Fibroblast of upper back skin (primary cell): ENCODE measurements at regions not wholly inside any gene's neighbourhood (a gene's known extent, or its start where the extent isn't known, plus 50 kb on each side); places are given as distances from the start of the nearest gene placed in this dataset.

ENCODE experiments used
- DNase-seq: peaks from one replicate; pipeline ENCODE4 v3.0.0-alpha.2; 2013

DNA sequence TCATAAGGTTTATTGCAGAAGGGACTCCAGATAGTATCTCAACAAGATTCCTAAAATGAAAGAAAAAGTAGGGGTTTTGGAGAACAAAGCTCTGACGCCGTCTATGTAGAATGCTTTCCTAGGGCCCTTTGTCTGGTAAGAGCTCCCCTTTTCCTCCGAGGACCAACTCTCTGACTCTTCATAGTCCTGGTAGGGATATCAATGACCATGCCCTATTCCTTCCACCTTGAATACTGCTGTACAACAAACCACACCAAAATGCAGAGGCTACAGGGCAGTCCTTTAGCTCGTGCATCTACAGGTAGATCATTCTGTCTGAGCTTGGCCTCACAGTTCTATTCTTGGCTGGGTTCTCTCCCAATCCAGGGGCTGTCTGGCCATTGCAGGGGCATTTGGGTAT lies 190.3 kb downstream of the WDR11 start:
- no peak for DNase-seq

DNA sequence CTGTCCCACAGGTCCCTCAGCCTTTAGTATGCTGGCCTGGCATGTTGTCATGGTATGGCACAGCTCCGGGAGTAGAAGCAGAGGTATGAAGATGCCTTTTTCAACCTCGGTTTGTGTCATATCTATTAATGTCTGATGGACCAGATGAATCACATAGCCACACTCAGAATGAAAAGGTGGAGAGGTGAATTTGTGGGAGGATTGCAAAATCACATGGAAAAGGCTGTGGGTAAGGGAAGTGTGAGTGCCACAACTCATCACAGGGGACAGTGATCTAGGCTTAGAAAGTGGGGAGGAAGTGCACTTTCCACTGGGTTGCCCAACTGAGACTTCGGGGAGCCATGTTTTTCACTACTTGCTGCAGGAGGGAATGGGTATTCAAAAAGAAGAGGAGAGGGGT lies 190.7 kb downstream of the WDR11 start:
- no peak for DNase-seq

DNA sequence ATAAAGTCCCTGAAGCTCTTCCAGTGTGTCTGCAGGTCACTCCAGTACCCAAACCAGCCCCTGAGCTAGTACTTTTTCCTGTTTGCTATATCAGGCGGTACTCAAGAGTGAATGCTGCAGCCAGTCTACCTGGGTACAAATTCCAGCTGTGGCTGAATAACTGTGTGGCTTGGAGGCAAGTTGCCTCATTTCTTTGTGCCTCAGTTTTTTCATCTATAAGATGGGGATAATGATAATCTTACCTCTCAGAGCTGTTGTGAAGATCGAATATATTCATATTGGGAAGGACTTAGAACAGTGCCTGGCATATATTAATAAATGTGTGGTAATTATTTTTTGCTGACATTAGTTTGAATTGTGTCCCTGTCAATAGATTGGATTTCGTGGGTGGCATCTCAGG lies 191.2 kb downstream of the WDR11 start:
- no peak for DNase-seq

DNA sequence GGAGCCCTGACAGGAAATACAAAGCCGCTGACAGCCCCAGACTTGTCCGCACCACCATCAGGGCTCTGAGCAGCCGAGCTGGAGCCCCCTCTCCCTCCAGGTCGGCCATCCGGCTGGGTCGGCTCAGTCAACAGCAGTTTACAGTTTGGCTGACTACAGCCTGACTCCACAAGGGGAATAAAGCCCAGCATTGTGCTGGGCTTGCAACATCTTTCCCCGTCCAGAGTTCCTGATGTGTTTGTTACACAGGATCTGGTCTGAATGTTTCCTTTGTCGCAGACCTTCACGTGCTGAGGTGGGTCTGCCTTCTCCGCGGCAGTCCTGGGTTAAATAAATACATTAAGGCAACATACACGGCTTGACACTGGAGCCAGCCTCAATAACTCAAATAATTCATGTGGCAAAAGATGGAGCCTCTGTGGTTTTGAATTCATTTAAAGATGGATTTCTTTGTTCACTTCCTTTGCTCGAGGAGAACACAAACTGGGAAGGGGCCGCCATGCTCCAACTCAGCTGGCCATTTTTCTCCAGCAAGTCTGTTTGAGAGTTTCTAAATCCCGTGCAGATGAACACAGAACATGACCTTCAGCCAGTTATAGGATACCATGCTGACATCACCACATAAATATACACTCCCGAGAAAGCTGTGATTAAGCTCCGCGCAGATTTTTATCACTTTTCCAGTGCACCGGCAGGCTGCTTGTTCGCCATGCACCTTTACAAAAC lies 192.1 kb downstream of the WDR11 start:
- DNase-seq = no peak

DNA sequence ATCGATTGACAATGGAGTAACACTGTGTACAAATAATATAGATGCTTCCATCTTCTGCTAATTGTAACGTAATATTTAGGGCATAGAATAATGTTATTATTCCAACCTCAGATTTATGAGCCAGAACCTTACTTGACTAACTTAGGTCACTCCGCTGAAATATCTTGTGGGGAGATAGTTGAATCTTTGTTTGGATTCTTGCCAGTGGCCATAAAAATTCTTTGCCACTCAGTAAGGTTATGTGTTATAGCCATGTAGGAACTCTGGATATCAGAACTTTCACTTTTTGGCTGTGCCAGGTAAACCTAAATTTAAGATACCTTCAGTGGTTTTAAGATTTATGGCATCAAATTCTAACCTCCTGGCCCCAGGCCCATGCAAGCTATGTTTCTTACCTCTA lies 197.6 kb downstream of the WDR11 start:
- DNase-seq = no peak

DNA sequence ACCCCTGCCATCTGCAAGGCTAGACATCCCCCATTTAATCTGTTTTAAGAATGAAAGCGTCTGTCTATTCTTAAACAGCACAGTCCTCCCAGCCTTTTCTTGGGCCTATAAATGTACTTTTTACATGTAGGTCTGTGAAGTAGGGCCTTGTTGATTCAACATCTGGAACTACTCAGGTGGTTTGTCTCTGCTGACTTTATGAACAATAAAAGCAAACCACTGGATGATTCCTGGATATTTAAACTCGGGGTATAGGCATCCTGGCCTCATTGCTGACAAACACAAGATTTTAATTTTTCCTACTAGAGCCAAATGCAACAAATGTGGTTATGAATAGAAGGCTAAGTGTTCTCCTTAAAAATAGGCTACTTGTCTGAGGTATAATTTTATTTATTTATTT lies 198.3 kb downstream of the WDR11 start:
- DNase-seq = no peak

DNA sequence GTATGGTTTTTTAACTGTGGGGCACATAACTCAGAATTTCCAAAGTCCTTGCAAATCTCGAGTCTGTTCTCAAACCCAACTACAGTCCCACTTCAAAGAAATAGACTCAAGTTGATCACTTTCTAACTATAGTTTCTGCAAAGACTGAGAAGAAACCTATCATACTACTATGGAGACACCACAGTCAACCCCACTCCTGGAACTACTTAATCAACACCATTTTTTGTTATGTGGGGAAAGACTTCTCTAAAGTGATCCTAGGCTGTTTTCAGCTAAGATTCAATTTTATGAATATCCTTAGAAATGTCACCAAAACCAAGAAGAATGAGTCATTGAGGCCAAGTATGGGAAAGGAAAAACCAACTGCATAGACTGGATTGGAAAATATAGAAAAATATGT lies 198.8 kb downstream of the WDR11 start:
- DNase-seq = no peak

DNA sequence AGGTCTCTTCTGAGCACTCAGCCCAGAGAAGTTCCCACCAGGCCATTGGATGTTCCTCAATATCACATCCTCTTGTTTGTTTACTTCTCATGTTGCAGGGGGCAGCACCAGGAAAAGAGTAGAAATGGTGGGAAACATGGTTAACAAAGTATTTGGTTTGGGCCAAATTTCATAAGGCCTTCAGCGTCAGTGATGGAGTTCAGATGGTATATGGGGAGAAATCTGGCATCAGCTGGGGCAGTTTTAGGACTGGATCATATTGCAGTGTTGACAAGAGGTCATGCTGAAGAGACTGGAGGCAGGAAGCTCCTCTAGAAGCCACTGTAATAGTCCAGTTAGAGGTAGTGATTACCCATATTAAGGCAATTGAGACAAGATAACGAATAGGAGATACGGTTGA lies 200.0 kb downstream of the WDR11 start:
- DNase-seq = no peak

DNA sequence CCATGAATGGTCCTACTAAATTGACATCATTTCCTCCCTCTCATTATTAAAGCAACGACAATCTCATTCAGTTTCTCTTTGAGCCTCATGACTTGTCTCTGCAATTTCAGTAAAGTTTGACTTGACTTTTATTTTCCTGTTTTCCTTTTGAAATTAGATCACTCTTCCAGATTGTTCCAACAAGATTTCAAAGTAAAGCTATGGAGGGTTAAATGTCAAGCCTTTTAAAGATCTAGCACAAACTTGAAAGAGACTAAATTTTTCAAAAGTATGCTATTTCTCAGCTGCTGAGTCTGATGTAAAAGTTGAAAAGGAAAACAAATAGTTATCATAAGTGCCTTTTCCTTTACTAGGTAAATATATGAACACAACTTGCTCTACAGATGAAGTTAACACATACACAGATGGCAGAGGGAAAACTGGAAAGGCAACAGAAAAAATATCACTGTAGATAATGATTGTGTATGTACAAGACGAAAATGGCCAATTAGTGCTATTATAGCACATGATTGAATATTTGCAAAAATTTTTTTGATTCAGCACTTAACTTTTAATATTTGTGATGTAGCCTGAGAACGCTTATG lies 200.6 kb downstream of the WDR11 start:
- DNase-seq = no peak

DNA sequence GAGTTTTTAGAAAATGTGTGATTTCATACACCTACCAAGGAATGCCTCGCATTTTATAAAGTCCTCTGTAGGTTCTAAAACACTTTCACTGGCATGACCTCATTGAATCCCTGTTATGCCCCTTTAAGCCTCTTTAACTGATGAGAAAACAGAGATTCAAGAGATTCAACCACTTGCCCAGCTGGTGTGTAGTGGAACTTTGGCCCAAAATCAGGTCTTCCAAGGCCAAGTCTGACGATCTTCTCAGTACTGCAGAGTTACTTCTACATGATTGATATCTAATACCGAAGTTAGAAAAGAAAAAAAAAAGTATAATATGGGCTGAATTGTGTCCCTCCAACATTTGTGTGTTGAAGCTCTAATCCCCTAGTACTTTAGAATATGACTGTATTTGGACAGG lies 202.0 kb downstream of the WDR11 start:
- DNase-seq = no peak

DNA sequence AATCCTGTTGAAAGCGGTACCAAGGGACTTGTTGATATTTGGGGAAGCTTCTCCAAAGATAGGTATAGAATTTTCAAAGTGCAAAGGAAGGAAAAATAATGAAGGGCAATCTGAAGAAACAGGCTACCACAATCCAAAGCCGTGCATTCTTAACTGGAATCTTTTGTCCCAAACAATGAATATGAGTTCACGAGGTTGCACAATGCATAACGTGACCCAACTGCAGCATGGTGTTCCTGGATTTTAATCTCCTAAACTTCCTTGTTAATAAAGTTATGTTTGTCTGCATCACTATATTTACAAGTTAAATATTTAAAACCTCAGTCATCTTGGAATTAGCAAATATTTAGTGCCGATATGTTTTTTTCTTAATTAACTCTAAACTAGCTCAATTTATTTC lies 203.7 kb downstream of the WDR11 start:
- no peak for DNase-seq

DNA sequence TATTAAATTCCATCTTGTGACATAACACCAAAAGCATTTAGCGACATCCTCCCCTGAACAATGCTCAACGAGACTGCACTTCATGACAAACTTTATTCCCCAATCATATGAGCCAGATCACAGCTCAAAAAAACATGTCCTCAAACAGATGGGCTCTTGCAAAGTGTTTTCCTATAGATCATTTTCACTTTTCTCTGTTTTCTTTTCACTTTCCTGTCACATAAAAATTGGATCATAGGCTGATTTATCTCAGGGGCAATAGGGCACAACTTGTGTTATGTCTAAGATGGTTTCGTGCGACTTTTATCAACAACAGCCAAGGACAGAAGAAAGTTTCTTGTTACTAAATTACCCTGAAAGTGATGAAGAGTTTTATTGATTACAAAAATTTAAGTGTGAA lies 206.1 kb downstream of the WDR11 start:
- DNase-seq = no peak

DNA sequence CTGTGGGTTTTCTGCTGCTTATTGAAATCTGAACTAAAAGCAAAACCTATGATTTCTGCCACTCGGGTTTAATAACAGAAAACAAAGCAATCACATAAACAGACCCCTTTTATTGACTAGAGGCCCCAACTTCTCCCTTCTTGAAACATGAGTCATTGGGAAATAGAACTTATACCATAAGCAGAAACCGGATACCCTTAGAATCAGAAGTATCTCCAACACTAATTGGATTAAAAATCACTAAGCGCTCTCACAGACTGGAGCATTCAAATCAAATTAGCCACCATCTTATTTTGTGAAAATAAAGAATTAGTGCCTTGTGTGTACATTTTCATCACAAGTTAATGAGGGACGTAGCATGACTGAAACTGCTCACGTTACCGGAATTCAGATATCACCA lies 206.9 kb downstream of the WDR11 start:
- no peak for DNase-seq

DNA sequence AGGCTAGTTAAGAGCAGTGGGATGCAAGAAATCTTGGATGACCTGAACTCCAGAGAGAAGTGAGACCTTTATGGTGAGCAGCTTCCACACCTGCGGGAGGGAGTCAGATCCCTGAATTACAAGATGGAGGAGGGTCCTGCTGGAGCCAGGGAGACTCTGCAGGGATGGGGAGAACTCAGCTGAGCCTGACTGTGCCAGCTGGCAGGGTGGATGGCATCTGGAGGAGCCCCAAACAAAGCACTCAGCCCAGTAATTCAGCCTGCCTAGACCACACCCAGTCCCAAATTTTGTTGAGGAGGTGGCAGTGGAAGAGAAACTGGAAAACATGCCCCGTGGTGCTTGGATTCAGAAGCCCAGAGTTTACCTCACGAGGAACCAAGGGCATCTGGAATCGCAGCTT lies 208.2 kb downstream of the WDR11 start:
- DNase-seq = no peak

DNA sequence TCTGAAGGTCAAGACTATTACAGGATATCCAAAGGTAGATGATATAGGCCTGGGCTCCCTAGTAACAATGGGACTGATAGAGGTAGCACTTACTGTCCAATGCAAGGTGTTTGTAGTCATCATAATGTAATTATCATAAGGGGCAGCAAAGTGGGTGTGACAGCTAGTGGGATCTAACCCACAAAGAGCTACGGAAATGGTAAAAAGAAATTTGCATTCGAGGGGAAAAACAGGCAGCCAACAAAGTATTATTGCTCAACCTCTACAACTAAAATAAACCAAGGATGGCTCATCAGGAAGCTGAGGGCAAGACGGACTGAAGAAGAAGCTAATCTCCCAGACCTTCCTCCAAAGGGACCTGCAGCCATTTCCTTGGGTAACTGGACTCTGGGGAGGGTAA lies 211.0 kb downstream of the WDR11 start:
- DNase-seq = no peak

DNA sequence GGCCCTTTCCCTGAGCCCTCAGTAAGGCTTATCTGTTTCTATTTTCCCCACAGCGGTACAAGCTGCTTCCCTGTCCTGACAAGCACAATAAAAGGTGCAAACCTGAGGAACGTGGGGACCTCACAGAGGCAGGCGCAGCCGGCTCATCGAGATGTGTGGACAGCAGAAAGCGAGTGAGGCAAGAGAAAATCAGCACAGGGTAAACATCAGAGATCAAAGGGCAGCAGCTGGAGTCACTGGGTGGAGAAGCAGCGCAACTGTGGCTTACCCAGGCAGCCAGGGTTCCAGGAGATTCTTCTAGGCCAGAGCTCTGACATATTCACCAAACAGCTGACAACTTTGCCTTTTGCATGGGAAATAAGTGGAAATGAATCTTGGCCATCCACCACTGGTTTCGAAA lies 212.6 kb downstream of the WDR11 start:
- no peak for DNase-seq

DNA sequence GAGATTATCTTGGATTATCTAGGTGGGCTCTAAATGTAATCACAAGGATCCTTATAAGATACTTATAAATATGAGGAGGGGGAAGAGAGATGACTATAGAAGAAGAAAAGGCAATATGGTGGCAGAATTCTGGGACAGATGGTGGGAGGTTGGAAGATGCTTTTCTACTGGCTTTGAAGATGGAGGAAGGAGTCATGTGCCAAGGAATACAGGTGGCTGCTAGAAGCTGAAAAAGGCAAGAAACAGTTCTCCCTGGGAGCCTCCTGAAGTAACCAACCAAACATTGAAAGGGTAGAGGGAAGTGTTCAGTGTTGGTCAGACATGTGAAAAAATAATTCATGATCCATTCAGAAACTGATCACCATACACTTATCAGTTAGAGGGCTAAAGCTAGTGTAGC lies 213.3 kb downstream of the WDR11 start:
- DNase-seq = no peak

DNA sequence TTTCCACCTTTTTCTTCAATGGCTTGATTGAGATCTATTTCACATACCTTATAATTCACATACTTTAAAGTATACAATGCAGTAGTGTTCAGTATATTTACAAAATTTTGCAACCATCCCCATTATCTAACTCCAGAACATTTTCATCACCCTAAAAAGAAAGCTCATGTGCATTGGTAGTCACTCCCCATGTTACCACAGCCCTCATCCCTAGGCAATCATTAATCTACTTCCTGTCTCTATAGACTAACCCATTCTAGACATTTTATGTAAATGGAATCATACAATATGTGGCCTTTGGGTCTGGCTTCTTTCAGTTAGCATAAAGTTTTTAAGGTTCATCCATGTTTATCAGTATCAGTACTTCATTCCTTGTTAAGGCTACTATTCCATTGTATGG lies 214.2 kb downstream of the WDR11 start:
- DNase-seq = no peak

DNA sequence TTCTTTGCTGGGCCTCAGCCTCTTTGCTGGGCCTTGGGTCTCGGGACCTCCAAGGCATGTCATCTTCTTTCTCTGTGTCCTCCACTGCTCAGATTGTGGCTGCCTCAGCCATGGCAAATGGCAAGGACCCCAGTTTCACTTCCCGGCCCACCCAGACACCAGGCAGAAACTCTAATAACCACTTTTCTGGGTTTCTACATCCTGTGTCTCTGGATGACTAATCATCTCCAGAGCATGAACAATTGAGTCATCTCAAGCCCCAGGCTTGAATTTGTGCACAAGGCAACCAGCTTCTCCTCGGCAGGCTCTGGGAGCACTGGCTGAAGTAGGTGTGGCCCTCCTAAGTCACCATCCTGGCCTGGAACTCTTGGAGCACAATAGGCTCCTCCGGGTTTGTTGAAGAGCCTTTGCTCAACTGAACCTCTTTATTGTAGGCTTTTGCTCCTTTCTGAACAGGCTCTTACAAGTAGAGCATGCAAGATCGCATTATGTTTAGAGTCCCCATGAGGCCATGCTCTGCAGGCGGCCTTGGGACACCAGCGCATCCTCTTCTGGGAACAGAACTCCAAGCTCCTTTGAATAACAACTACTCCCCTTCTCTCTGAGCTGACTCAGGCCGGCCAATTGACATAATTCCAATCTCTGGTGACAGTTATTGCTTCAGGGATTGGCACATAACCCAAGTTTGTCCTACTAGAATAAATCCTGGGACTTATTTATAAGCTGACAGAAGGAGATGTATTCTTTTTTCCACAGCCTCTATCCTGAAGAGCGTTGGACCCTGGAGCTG lies 218.1 kb downstream of the WDR11 start:
- no peak for DNase-seq

DNA sequence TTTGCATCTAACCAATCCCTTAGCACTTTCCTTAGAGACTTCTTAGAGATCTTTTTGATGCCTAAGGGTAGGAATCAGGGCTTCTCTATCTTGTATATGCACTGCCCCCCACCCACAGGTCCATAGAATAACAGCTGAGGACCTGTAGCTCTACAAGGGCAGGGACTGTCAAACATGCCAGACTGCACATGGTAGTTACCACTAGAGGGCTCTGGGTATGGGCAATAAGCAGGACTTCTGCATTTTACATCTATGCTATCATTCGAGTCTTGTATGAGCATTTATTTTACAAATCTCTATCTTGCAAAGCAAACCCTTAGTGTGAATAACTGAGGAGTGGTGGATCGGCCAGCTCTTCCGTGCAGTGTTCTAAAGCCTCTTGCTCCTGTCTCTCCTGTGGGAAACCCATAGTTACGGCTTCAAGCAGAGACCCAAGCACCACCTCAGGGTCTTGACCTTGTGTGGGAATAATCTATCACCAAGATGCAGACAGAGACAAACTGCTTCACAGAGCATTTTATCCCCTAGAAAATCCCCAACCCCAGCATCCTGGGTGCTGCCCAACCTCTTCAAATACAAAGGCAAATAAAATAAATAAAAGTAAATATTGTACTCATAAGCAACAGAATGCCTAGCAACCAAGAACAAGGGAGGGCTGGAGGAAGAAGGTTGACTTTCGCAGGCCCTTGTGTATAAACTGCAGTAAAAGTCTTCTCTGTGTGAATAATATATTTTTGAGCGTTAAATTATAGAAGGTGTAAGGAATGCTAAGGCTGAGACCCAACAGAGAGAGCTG lies 219.3 kb downstream of the WDR11 start:
- DNase-seq = no peak

DNA sequence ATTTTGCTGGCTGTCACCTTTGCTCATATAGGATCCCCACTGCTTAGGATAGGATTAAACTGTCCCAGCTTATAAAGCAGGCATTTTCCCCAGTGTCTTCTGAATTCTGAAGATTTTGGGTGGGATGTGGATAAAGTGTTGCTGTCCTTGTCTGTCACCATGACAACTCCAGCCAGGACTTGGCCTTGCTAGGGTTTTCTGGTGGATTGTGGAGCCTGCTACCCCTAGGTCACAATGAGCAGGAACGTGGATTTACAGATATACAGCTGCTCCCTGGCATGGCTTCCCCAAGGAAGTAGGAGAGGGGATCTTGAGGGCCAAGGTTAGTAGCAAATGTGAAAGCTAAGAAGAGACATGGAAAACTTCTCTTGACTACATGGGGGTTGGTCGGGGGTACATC lies 220.7 kb downstream of the WDR11 start:
- no peak for DNase-seq

DNA sequence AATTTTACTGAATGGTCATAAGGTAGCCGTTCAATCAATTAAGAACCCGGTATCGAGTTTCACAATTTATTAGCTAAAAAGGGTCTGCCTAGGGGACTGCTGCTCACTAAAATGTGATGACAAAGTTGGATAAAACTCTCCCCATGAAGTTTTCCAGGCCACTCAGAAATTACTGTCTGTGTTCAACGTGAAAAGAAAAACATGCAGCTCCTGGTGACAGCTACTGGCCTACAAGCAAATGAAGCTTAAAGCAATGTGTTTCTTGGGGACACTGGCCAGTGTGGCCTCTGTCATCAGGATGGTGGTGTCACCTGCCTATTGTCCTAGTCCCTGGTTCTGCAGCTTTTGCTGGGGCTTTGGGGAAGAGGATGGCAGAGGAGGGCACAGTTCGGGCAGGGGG lies 222.6 kb downstream of the WDR11 start:
- DNase-seq = no peak
